Stomach (tissue), 8 donors: ENCODE measurements at regions not wholly inside any gene's neighbourhood (a gene's known extent, or its start where the extent isn't known, plus 50 kb on each side); places are given as distances from the start of the nearest gene placed in this dataset.
A peak's percentile ranks its signal among the peaks of the same experiment; 100 is the strongest.

Source experiments
- DNase-seq, 2 donors: peaks; one replicate each; pipeline versions ENCODE4 v3.0.0 to v3.0.0-alpha.2; 2013 to 2019
- H3K27ac ChIP-seq, 5 donors: fragments of 200-600 bp in 4 of 5; sonication (generic) in 4 of 5; one replicate each; pipeline ENCODE4 v1.5.1; 2013 to 2019; ENCODE audit warnings: mild to moderate bottlenecking in 1 of 5, moderate library complexity in 1 of 5
- H3K27me3 ChIP-seq, 3 donors: fragments of 200-600 bp; sonication (generic); one replicate each; pipeline ENCODE4 v1.5.1; 2017 to 2019; ENCODE audit warnings: mixed run types in 1 of 3
- H3K36me3 ChIP-seq, 4 donors: fragments of 200-600 bp; sonication (generic); 1 replicate in 3 of 4; 2 replicates in 1 of 4; pipeline ENCODE4 v1.5.1; 2016 to 2019
- H3K4me1 ChIP-seq, 4 donors: fragments of 200-600 bp; sonication (generic); one replicate each; pipeline ENCODE4 v1.5.1; 2016 to 2019
- H3K4me3 ChIP-seq, 4 donors: fragments of 200-600 bp; sonication (generic) in 3 of 4; one replicate each; pipeline ENCODE4 v1.5.1; 2016 to 2019; ENCODE audit warnings: mild to moderate bottlenecking in 1 of 4
- H3K9me3 ChIP-seq, 4 donors: fragments of 200-600 bp; sonication (generic); one replicate each; pipeline ENCODE4 v1.5.1; 2016 to 2019
- EP300 ChIP-seq: sonication (generic); formaldehyde crosslinking; IDR thresholded peaks from one replicate; pipeline ENCODE4 v1.6.1; 2017; ENCODE audit warnings: antibody characterized with exemption
- POLR2A ChIP-seq, 4 donors: fragments of 450-650 bp; IDR thresholded peaks; one replicate each; pipeline ENCODE4 v1.6.1; 2016; ENCODE audit warnings: antibody characterized with exemption in 4 of 4, control low read depth in 2 of 4, mild to moderate bottlenecking in 1 of 4, moderate library complexity in 1 of 4
- POLR2AphosphoS5 ChIP-seq, 3 donors: sonication (generic); formaldehyde crosslinking; IDR thresholded peaks; one replicate each; pipeline ENCODE4 v1.6.1; 2016; ENCODE audit warnings: antibody characterized with exemption in 3 of 3
- WGBS, 5 donors: extraction: QIAGEN DNeasy Blood & Tissue Kit in 3 of 5; methylation state at CpG; one replicate each; pipeline versions ENCODE4 v1.1.5 to v1.1.7; 2013 to 2018; 5-methylcytosine and 5-hydroxymethylcytosine counted together
- intact Hi-C: fragments of 100-400 bp; cut with DNase I; formaldehyde crosslinking; loops from one replicate; pipeline ENCODE4 v1.15.1; 2023; ENCODE audit warnings: low total_unique reads
- TF ChIP-seq, protein P1 (sequence below), 7 experiments: fragments of 450-650 bp in 4 of 7; fragments of 200-600 bp in 3 of 7; sonication (generic) in 3 of 7; IDR thresholded peaks; one replicate each; pipeline ENCODE4 v1.5.1; 2016 to 2019; ENCODE audit warnings: antibody characterized with exemption in 7 of 7, control low read depth in 2 of 7, mild to moderate bottlenecking in 1 of 7
- donor health status: healthy with polysubstance abuse.
- donor health status: Bipolar disorder and iron deficiency.
- donor health status: healthy.

DNA sequence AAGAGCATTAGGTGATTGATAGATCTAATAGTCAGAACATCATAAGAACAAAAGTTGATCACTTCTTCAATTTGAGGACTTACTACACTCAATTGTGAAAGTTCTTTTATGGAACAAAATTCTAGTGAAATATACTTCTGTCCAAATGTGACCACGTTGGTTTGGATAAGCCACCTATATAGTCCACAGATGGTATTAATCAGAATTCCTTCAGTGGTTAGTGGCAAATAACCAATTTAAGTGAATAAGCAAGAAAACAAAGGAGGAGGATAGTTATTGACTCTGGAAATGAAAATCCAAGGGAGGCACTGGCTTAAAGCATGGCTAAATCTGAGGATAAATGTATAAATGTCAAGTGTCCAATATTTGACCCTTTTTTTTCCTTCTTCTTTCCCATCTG is 268.5 kb upstream of the MARCKS start:
- DNase-seq: no peak
- Histone ChIP-seq H3K36me3 (no peaks in the 10 kb centered on the region), H3K4me3 (no peak overlapping the region), H3K27me3 (no peaks in the 10 kb centered on the region), H3K4me1 (peaks cover 9 to 24% (median 17%) of the 10 kb centered on the region in 4 donors), H3K27ac (no peak overlapping the region), H3K9me3 (no peaks in the 10 kb centered on the region)
- 68 to 86% (median 71%) methylated on average over 1 of the region's 1 CpG for WGBS, 5 donors
- TF ChIP-seq POLR2AphosphoS5 (IDR thresholded peaks at IDR 0.05) (no peak), EP300 (no peak)
- intact Hi-C loops: no loop called here

GRCh38 chr6:113591896-113592827 is 265.0 kb upstream of the MARCKS start:
- Histone ChIP-seq H3K4me3 (no peak overlapping the region), H3K27me3 (no peaks in the 10 kb centered on the region), H3K27ac (no peak overlapping the region), H3K36me3 (no peaks in the 10 kb centered on the region), H3K9me3 (no peaks in the 10 kb centered on the region), H3K4me1 (peaks cover 17 to 28% (median 24%) of the 10 kb centered on the region in 4 donors)
- DNase-seq: peak in 1 of 2 donors; percentile 88
- TF ChIP-seq EP300: no peak
- TF ChIP-seq POLR2A (IDR thresholded peaks at IDR 0.05): no peak
- no peak for TF ChIP-seq POLR2AphosphoS5 (IDR thresholded peaks at IDR 0.05)
- TF ChIP-seq, protein P1, sequence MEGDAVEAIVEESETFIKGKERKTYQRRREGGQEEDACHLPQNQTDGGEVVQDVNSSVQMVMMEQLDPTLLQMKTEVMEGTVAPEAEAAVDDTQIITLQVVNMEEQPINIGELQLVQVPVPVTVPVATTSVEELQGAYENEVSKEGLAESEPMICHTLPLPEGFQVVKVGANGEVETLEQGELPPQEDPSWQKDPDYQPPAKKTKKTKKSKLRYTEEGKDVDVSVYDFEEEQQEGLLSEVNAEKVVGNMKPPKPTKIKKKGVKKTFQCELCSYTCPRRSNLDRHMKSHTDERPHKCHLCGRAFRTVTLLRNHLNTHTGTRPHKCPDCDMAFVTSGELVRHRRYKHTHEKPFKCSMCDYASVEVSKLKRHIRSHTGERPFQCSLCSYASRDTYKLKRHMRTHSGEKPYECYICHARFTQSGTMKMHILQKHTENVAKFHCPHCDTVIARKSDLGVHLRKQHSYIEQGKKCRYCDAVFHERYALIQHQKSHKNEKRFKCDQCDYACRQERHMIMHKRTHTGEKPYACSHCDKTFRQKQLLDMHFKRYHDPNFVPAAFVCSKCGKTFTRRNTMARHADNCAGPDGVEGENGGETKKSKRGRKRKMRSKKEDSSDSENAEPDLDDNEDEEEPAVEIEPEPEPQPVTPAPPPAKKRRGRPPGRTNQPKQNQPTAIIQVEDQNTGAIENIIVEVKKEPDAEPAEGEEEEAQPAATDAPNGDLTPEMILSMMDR (IDR thresholded peaks at IDR 0.05): no peak
- intact Hi-C loops: no loop called here
- WGBS, 5 donors: 68 to 81% (median 76%) methylated on average over 2 of the region's 2 CpGs

- Histone ChIP-seq H3K9me3 (no peaks in the 10 kb centered on the region), H3K4me3 (no peak overlapping the region), H3K27ac (no peak overlapping the region), H3K36me3 (no peaks in the 10 kb centered on the region), H3K4me1 (peaks cover 17 to 33% (median 27%) of the 10 kb centered on the region in 4 donors), H3K27me3 (no peaks in the 10 kb centered on the region)
- intact Hi-C loops: no loop called here
- WGBS, 5 donors: 93 to 100% (median 95%) methylated on average over 1 of the region's 1 CpG
- DNase-seq: no peak
- TF ChIP-seq EP300: no peak
- TF ChIP-seq, protein P1 (IDR thresholded peaks at IDR 0.05): no peak
- TF ChIP-seq POLR2A (IDR thresholded peaks at IDR 0.05): no peak
- no peak for TF ChIP-seq POLR2AphosphoS5 (IDR thresholded peaks at IDR 0.05)
These were observed 262.4 kb upstream of the MARCKS start for GRCh38 chr6:113594726-113595125.

GRCh38 chr6:113595911-113596376 is 261.2 kb upstream of the MARCKS start:
- Histone ChIP-seq H3K27ac (peak overlapping the region in 4 of 5 donors; percentile 40 to 71 (median 54)), H3K4me3 (no peak overlapping the region), H3K36me3 (no peaks in the 10 kb centered on the region), H3K27me3 (no peaks in the 10 kb centered on the region), H3K4me1 (peaks cover 17 to 33% (median 27%) of the 10 kb centered on the region in 4 donors), H3K9me3 (no peaks in the 10 kb centered on the region)
- peak in 1 of 2 donors; percentile 86 for DNase-seq
- WGBS, 5 donors: 51 to 78% (median 73%) methylated on average over 6 of the region's 6 CpGs
- TF ChIP-seq, protein P1 (IDR thresholded peaks at IDR 0.05): no peak
- no peak for TF ChIP-seq POLR2A (IDR thresholded peaks at IDR 0.05)
- no peak for TF ChIP-seq EP300
- TF ChIP-seq POLR2AphosphoS5 (IDR thresholded peaks at IDR 0.05): no peak
- intact Hi-C loops: no loop called here
